HG03135 (cell line): ENCODE measurements at regions not wholly inside any gene's neighbourhood (a gene's known extent, or its start where the extent isn't known, plus 50 kb on each side); places are given as distances from the start of the nearest gene placed in this dataset.

ENCODE experiments used
- ATAC-seq: cut with Tn5 transposase; IDR thresholded peaks from one replicate; pipeline ENCODE4 v1.9.1; 2021; ENCODE audit warnings: mild to moderate bottlenecking, moderate library complexity; ENCODE audit not compliant: unreplicated experiment

DNA sequence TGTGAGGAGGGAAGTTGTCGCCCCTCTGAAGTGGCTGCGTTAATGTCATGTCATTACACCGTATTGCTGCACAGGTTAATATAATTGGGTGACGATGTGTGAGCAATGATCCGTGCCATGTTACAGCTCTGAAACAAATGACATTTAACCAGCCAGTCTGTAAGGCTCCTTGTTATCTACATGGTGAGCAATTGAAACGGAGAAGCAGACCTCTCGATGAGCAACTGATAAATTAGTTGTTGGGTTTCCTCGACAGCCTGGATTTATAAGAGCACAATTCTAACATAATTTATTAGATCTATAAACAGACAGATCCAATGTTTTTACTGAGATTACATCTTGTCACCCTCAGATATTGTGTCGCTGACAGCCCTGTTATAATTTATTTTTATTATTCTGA, 49.9 kb upstream of the MAFB start:
- ATAC-seq = no peak

DNA sequence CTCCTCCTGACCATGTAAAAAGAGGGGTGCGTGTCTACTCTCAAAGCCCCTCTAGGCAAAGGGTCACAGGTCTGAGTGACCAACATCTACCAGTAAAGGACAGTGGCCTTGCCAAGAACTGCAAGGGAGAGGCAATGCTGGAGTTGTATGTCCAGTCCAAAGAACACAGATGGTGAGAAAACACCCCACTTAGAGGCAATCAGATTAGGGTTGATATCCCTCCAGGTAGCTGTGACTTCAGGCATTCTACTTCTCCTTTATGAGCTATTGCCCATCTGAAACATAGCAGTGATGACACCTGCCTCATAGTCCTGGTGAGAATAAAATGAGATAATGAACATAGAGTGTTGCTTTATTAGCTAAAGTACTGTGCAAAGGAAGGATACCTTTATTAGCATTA, 50.8 kb upstream of the MAFB start:
- ATAC-seq = no peak

DNA sequence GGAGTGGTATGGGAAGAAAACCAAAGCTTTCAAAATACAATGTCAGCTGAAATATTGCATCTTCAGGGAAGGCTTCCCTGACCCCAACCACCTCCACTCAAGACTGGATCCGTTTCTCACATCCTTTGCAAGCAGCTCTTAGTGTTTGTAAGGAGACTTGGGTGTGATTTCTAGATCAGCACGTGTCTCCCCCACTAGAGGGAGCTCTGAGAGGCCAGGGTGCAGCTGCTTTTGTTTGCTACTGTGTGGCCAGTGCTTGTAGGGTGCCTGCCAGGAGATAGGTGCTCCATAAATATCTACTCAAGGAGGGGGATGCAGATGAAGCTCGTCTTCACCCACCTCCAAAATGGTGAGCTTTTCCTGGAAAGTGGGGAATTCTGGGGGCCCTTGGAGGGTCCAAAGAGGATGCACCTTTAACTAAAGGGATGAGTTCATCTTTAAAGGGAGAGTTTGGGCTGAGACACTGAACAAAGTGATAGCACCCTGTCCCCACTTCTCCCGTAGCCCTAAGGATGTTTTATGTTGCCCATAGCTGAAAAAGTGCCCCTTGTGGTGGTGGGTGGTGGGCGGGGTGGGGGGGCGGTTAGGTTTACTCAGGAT, 52.6 kb upstream of the MAFB start:
- ATAC-seq = no peak

DNA sequence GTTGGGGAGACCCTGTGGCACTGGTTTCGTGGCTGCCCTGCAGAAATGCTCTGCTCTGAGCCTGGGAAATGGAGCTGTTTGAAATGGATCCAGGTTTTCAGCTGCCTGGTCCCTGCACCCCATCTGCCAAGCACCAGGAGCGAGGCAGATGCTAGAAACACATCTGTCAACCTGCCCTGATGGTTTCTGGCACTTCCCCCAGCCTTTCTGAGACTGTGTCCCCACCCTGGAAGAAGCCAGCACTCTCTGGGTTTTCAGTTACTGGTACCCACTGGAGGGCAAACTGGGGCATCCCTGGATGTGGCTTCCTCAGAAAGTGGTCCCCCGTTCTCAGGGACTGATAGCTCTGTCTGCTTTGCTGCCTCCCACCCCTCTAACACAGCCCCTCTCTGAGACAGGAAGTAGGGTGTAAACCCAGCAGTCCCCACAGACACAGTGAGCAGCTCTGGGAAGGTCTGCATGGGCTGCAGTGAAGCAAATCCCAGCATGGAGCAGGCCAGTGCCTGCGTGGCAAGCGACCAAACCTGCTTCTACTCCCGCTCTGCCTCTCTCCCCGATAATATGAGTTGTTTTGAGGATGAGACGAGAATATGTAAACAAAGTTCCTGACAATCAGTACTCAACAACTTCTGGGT, 54.2 kb upstream of the MAFB start:
- no peak for ATAC-seq

DNA sequence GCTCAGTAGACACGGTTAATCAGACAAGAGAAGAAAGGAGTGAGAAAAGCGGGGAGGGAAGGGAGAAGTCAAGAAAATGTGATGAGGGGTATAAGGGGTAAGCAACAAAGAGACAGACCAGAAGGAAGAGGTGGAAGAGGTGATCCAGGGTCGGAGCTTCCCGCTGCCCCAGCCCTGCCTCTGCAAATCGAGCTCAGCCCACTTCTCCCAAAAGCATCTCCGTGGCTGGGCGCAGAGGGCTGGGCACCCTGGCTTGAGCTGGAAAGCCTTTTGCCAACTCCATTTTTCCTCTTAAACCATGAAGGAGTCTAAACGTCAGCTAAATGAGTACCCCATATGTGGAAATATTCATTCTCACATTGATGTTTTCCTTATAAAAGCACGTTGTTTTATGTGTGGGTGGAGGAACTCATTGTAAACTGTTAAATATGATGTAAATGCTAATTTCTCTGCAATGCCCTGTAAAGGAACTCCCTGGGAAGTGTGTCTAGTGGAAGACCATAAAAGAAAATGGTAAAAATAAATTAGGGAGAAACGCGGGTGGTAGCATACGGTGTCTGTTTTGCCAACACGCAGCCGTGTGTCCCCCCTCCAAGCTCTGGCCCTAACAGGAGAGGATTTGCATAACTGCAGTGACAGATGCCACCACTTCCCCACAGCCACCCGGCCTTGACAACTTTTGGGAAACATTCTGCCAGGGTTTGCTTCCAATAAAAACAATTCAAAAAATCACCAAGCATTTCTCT, 55.2 kb upstream of the MAFB start:
- ATAC-seq = no peak

DNA sequence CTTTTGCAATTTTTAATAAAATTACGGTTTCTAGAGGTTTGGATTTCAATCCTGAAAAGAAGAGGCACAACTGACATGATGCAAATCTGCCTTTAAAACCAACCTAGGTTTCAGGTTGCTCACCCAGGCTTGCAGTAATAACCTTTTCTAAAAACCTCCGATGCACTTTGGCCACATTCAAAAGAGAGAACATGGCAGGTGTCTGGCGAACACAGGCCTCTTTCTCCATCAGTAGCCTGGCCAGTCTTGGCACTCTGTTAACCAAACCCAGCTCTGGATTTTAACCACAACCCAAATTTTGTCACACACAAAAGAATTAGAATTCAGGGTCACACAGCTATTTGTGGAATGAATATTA, 55.8 kb upstream of the MAFB start:
- ATAC-seq = no peak

DNA sequence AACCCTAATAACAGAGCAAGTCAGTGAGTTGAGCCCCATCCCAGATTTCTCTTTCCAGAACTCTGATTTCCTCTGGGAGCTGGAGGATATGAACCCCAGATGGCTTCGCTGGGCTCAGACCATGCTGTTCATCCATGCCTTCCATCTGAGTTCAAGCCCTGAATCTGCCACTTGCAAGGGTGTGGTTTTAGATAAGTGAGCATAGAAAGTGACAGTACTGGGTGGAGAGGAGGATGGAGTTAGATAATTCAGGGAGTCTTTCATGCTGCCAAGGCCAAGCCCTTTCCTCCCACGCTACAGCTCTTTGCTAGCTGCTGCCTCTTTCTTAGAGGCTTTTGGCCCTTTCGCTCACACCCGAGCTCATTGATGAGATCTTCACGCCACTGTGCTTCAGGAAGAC, 57.2 kb upstream of the MAFB start:
- no peak for ATAC-seq

DNA sequence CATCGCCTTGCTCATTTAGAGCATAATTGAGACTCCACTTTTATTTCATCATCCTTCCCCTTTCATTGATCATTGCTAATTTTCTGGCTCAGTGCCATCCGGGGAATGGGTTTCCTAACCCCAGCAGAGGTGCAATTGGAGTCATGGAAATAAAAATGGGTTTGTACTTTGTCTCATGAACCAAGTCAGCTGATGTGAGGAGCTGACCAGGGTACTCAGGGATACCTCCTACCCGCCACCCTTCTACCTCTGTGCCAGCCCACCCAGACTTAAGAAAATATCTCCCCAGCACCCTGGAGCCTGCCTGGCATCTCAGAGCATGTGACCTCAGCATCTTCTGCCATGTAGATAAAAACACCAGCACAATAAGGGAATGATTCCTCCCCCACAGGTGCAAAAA, 59.1 kb upstream of the MAFB start:
- ATAC-seq = no peak

DNA sequence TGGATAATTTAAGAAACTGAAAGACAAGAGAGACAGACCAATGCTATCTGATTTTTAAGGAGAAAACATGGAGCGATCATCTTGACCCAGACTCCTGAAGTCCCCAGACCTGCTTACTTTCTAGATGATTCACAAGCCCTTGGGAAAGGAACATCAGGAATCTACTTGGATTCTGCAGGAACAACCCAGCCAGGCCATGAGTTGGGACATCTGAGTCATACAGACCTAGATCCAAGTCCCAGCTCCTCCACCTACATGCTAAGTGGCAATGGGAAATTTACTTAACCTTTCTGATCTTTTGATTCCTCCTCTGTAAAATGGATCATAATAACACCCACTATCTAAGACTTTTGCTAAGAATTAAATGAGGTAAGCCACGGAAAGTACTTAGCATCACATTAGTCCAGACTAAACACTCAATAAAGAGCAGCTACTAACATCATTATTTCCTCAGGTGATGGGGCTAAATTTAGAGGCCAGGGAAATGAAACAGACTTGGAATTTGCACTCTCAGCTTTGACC, 61.0 kb upstream of the MAFB start:
- no peak for ATAC-seq

DNA sequence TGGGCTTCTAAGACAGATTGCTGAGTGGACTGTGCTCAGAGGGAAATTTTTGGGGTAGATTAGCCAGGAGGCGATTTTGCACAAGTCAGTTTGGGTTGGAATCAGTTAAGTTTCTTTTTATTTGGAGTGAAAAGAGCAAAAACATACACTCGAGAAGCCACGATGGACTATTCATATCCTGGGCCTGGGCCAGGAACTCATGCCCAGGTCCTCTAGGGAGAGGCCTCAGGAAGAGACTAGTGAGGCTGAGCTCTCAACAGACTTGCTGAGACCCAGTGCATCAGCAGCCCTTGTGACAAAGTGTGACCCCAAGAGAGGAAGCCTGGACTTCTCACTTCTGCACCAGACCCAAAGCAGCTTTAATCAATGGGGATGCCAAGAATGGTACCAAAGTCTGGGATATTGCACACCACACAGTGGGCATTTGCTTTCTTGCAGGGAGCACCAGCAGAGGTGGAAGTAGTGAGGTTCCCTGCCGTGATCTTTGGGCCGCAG, 61.6 kb upstream of the MAFB start:
- no peak for ATAC-seq

DNA sequence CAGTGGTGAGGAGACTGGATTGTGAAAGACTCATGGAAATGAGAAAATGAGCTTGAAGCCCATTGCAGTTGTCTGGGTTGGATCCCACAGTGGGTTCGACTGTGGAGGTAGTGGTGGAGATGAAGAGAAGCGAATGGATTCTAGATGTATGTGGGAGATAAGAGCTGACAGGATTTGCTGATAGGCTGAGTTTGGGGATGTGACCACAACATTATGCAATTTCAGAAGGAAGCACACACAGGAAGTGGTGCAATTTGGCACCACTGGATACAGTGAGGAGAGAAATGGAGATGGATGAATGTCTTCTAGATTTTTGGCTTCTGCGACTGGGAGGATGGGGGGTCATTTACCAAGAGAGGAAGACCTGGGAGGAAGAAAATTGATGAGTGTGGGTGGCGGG, 64.4 kb upstream of the MAFB start:
- ATAC-seq = no peak

DNA sequence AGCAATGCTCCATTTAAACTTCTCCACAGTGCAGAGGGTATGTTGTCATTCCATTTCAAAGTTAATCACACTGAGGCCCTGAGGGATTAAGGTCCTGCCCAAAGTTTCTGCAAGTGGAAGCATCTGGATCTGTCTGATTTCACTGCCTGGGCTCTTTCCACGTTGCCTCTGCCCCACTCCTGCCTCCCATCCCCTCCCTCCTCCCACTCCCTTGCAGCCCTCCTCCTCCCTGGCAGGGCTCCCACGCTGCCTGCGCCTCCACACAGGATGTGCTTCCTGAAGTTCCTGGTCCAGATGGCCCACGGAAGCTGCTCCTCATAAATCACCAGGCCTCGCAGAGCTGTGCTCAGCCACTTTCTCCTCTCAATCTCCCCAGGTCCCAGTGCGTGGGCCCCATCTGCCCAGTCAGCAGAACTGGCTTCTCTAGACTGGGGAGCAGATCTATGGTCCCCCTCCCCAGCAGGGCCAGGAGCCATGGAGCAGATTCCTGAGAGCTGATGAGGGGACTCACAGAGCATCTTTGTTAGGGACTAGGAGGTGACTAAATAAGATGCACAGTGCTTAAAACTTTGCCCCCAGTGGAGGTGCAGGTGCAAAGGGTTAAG, 65.4 kb upstream of the MAFB start:
- ATAC-seq = no peak

DNA sequence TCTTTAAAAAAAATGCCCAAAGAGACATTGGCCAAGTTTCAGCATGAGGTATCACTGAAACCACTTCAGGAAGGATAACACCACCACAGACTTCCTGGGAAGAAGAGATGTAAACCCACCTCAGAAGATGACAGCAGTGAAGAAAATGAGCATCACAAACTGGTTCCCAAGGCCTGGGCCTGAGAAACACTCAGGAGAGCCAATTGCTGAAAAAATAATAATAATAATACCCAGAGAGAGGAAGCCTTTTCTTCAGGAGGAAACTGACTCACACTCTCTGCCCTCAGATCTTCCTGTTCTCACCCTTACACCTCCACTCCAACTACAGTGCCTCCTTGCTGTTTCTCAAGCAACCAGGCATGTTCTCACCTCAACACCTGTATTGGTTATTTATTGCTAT, 68.1 kb upstream of the MAFB start:
- no peak for ATAC-seq

DNA sequence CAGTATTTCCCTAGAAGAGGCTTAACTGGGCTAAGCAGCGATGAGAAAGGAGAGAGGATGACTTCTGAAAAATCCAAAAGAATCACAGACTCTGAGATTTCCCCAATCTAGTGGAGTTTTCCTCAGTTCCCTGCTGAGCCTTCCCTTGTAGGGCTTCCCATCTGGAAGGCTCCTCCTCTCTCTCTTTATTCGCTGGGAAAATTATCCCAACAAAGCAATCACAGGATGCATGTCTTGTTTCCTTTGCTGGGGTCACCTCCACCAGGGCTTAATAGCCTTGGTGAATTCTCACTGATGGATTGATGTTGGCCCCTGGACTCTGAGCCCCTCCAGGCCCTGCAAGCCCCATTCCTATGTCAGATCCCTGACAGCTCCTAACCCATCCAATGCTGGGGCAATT, 69.8 kb upstream of the MAFB start:
- no peak for ATAC-seq

DNA sequence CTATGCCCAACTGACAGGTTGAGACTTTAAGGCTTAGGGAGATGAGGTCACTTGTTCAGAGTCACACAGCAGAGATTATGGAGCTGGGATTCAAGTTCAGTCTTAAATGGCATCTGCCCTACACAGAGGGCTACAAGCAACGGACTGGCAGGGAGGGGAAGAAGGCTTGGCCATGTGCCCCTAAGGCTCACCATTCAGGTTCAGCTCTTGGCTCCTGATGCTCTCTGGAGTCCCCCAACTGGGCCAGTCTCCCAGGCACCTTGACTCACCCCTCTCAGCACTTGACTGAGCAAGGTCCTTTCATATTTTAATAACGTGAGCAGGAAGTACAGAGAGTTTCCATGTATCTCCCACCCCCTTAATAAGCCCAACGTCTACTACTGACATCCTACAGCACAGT, 71.4 kb upstream of the MAFB start:
- ATAC-seq = no peak

DNA sequence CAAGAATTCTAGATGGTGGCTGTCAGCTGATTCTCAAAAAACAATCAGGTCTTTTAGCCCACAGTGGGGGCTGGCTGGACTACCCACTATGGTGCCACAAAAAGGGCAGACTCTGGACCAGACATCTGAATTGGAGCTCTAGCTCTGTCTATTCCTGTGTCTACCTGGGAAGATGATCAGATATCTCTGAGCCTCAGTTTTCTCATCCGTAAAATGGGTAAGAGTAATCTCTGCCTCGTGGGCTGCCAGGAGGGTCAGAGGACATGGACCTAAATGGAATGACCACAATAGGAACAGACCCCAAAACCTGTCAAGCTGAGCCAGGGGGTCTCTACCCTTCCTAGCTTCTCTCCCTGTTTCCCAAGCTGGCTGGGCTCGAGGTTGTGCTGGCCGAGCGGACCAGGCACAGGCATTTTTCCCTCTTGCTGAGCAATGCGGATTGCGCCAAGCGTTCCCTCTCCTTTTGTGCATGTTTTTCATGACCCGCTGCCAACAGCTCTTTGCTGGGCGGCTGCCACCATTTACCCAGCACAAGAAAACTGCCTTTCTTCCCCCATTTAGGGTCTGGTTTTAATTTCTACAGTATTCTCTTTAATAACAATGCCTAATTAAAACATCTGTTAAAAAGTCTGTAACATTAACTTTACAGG, 74.7 kb upstream of the MAFB start:
- ATAC-seq = no peak

DNA sequence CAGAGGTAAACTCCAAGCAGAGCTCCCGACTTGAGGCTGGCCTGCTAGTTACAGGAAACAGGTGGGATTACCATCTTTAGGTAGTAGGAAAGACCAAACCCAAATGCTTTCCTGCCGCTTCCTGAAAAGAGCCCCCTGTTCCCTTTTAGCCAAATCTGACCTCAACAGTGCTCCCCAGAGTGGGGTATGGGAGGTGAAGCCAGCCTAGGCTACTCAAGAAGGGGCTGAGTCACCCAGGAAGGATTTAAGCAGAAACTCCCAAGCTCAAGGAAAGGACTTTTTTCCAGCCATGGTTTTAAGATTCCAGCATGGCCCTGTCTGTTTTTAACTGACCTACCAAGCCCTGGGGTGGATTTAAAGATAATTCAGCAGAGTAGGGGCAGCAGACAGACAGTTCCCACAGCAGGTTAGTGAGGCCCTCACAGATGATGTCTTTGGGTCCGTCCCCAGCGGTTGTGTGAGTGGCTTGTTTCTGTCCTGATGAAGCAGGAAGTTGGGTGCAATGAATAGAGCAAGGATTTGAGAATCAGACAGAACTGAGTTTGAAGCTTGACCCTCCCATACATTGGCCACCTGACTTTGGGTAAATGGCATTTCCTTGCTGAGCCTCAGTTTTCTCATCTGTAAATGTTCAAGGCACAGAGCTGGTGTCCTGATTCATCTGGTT, 76.9 kb upstream of the MAFB start:
- no peak for ATAC-seq

DNA sequence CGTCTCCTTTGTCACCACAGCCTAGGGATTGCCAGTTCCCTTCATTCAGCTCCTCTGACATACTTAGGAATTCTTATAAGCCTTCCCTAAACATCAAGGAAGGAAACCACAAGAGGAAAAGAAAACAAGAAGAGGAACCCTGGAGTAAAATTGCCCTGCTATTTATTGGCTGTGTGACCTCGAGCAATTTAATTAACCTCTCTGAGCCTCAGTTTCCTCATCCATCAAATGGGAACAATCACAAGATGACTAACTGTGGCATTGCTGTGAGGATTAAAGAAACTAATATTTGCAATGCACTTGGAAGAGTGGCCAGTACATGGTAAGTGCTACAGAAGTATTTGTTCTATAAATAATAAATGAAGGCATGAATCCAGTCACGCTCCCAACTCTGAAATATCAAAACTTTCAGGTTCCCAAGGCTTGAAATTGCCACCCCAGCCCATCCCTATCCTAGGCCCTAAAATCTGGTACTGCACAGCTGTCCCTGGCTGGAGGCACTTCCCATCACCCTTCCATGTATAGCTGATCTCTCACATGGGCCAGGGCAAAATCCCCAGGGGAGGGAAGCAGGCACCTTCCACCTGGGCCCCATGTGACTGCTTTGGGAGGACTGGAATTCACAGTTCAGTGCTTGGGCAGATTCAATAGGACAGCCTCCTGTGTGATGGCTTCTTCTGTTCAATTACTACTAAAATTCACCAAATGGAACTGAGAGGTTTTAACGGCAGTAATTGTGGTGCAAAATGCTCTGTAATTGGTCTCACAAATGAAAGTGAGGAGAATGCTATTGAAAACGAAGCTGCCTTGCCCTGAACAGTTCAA, 78.0 kb upstream of the MAFB start:
- ATAC-seq = no peak

DNA sequence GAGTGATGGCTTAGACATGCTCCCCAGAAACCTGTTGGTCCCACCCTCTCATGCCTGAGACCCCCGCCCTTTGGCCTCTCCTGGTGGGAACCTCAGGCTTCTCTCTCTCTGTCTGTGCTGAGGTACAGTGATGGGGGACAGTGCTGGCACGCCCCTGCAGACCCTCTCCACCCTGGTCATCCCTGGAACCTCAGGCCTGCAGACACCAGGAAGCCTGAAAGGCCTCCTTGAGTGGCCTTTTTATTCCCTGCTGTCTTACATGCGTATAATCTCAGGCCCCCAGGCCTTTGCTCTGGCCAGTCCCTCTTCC, 78.5 kb upstream of the MAFB start:
- no peak for ATAC-seq

DNA sequence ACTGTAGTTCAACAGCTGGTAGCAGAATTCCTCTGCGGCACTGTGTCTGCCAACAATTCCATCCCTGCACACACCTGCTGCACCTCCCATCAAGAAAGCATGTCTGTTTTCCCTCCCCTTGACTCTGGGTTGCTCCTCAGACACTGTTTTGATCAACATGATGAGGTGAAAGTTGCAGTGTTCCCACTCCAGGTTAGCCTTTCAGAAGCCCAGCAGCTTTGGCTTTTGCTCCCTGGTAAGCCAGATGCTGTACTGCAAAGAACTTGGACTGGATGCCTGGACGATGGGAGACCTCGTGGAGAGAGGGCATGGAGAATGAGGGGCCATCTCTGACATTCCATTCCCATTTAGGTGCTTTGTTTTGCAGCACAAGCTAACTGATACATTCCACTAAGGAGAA, 79.1 kb upstream of the MAFB start:
- ATAC-seq = no peak
